IMR-90 (cell line): ENCODE measurements at regions not wholly inside any gene's neighbourhood (a gene's known extent, or its start where the extent isn't known, plus 50 kb on each side); places are given as distances from the start of the nearest gene placed in this dataset.

Experiments used
- ATAC-seq: fragments of 200-7000 bp; cut with Tn5 transposase; 2 replicates; pipeline ENCODE4 v1.9.1; 2020; ENCODE audit warnings: low read depth, mild to moderate bottlenecking, moderate library complexity
- BruUV-seq: library from RNA; stranded (reverse); fragments of 400-500 nt; replicated peaks from 2 replicates; lab custom pipeline; 2021; lab: Mats Ljungman, UMichigan
- CTCF ChIA-PET: fragments of 300-600 bp; formaldehyde crosslinking; extraction: SDS; loops from one replicate; lab custom pipeline; 2021; ENCODE audit warnings: antibody characterized with exemption; lab: Yijun Ruan, JAX
- POLR2A ChIA-PET: fragments of 300-600 bp; sonication (Branson Sonifier 250); formaldehyde crosslinking; loops from one replicate; lab custom pipeline; 2022; ENCODE audit warnings: antibody characterized with exemption; ENCODE audit not compliant: unreplicated experiment; lab: Charles Lee
- DNase-seq: peaks from one replicate; pipeline ENCODE4 v3.0.0; 2013
- H2AFZ ChIP-seq: replicated peaks from 2 replicates; pipeline ENCODE3; 2013; ENCODE audit warnings: low read length, mild to moderate bottlenecking; ENCODE audit not compliant: poor library complexity
- H2AK5ac ChIP-seq: 2 replicates; pipeline ENCODE4 v1.6.1; 2013; ENCODE audit warnings: low read depth, low read length, inconsistent platforms
- H2AK9ac ChIP-seq: replicated peaks from 2 replicates; pipeline ENCODE3; 2013; ENCODE audit warnings: mild to moderate bottlenecking, low read depth, low read length, moderate library complexity; ENCODE audit not compliant: poor library complexity
- H2BK120ac ChIP-seq: 2 replicates; pipeline ENCODE4 v1.6.1; 2013; ENCODE audit warnings: low read depth, low read length, inconsistent platforms
- H2BK15ac ChIP-seq: 3 replicates; pipeline ENCODE4 v1.6.1; 2013; ENCODE audit warnings: low read depth, low read length, inconsistent platforms
- H2BK20ac ChIP-seq: 2 replicates; pipeline ENCODE4 v1.6.1; 2013; ENCODE audit warnings: low read depth, mild to moderate bottlenecking, inconsistent platforms, low read length, moderate library complexity
- H2BK5ac ChIP-seq: 2 replicates; pipeline ENCODE4 v1.6.1; 2013; ENCODE audit warnings: mild to moderate bottlenecking, low read depth, low read length, inconsistent platforms; ENCODE audit not compliant: poor library complexity, severe bottlenecking
- H3K14ac ChIP-seq: replicated peaks from 2 replicates; pipeline ENCODE4 v1.6.1; 2013; ENCODE audit warnings: low read depth, low read length, inconsistent platforms
- H3K18ac ChIP-seq: 2 replicates; pipeline ENCODE4 v1.6.1; 2013; ENCODE audit warnings: low read depth, low read length, control low read depth
- H3K23ac ChIP-seq: 2 replicates; pipeline ENCODE4 v1.6.1; 2013; ENCODE audit warnings: low read depth, low read length, inconsistent platforms
- H3K27ac ChIP-seq: 2 replicates; pipeline ENCODE4 v1.5.1; 2013; ENCODE audit warnings: mild to moderate bottlenecking, control low read depth, low read length; ENCODE audit not compliant: insufficient read depth
- H3K27me3 ChIP-seq: 2 replicates; pipeline ENCODE4 v1.6.1; 2013; ENCODE audit warnings: low read length; ENCODE audit not compliant: control insufficient read depth, insufficient read depth
- H3K36me3 ChIP-seq: 2 replicates; pipeline ENCODE4 v1.6.1; 2013; ENCODE audit warnings: low read length, mixed read lengths; ENCODE audit not compliant: control insufficient read depth, insufficient read depth
- H3K4ac ChIP-seq: 2 replicates; pipeline ENCODE4 v1.6.1; 2013; ENCODE audit warnings: low read depth, low read length, inconsistent platforms
- H3K4me1 ChIP-seq: 2 replicates; pipeline ENCODE4 v1.6.1; 2013; ENCODE audit warnings: low read length, mixed read lengths; ENCODE audit not compliant: control insufficient read depth, insufficient read depth
- H3K4me2 ChIP-seq: 2 replicates; pipeline ENCODE4 v1.6.1; 2013; ENCODE audit warnings: low read depth, mild to moderate bottlenecking, control low read depth, low read length, moderate library complexity
- H3K4me3 ChIP-seq: 2 replicates; pipeline ENCODE4 v1.5.1; 2013; ENCODE audit warnings: low read depth, mild to moderate bottlenecking, control low read depth, low read length, moderate library complexity; ENCODE audit not compliant: insufficient read depth
- H3K56ac ChIP-seq: 2 replicates; pipeline ENCODE4 v1.6.1; 2013; ENCODE audit warnings: low read length, inconsistent platforms; ENCODE audit not compliant: insufficient read depth; ENCODE audit errors: extremely low read depth
- H3K79me1 ChIP-seq, 2 experiments: 2 replicates each; pipeline ENCODE4 v1.6.1; 2013; ENCODE audit warnings: low read length in 2 of 2, inconsistent platforms in 1 of 2, low read depth in 1 of 2
- H3K9ac ChIP-seq: 2 replicates; pipeline ENCODE4 v1.6.1; 2013; ENCODE audit warnings: low read depth, low read length, control low read depth
- H3K9me1 ChIP-seq: 2 replicates; pipeline ENCODE4 v1.6.1; 2013; ENCODE audit warnings: low read length, inconsistent platforms; ENCODE audit not compliant: insufficient read depth
- H3K9me3 ChIP-seq: 2 replicates; pipeline ENCODE4 v1.6.1; 2013; ENCODE audit warnings: low read length; ENCODE audit not compliant: control insufficient read depth, insufficient read depth
- H4K20me1 ChIP-seq: 2 replicates; pipeline ENCODE4 v1.6.1; 2013; ENCODE audit warnings: low read length, inconsistent platforms; ENCODE audit not compliant: insufficient read depth
- H4K5ac ChIP-seq: 2 replicates; pipeline ENCODE4 v1.6.1; 2013; ENCODE audit warnings: mild to moderate bottlenecking, low read depth, low read length, control low read depth
- H4K8ac ChIP-seq, 2 experiments: 2 replicates each; pipeline ENCODE4 v1.6.1; 2013; ENCODE audit warnings: low read depth in 2 of 2, low read length in 2 of 2, control low read depth in 1 of 2, inconsistent platforms in 1 of 2
- H4K91ac ChIP-seq: 2 replicates; pipeline ENCODE4 v1.6.1; 2013; ENCODE audit warnings: low read depth, low read length, inconsistent platforms; ENCODE audit not compliant: insufficient read depth
- BHLHE40 ChIP-seq: fragments of 150-350 bp; IDR thresholded peaks from 2 replicates; pipeline ENCODE4 v1.6.1; 2016; ENCODE audit warnings: mild to moderate bottlenecking, low read depth, low read length
- CEBPB ChIP-seq: IDR thresholded peaks from 2 replicates; pipeline ENCODE4 v1.6.1; 2012; ENCODE audit warnings: low read depth, low read length, improper control_type of control experiment
- CHD1 ChIP-seq: IDR thresholded peaks from 2 replicates; pipeline ENCODE4 v1.6.1; 2012; ENCODE audit warnings: low read depth, low read length, improper control_type of control experiment
- CTCF ChIP-seq: conservative IDR thresholded peaks from 2 replicates; pipeline ENCODE4 v1.5.1; 2012; ENCODE audit warnings: mild to moderate bottlenecking, low read depth, low read length, improper control_type of control experiment
- ELK1 ChIP-seq: fragments of 150-350 bp; IDR thresholded peaks from 2 replicates; pipeline ENCODE4 v1.6.1; 2016; ENCODE audit warnings: low read depth, mild to moderate bottlenecking, low read length, moderate library complexity, borderline replicate concordance
- FOS ChIP-seq: fragments of 150-350 bp; IDR thresholded peaks from 2 replicates; pipeline ENCODE4 v1.6.1; 2016; ENCODE audit warnings: low read depth, low read length
- MAZ ChIP-seq: IDR thresholded peaks from 2 replicates; pipeline ENCODE4 v1.6.1; 2012; ENCODE audit warnings: low read depth, mild to moderate bottlenecking, low read length, improper control_type of control experiment, moderate library complexity, borderline replicate concordance
- MXI1 ChIP-seq: IDR thresholded peaks from 2 replicates; pipeline ENCODE4 v1.6.1; 2012; ENCODE audit warnings: low read depth, mild to moderate bottlenecking, low read length, moderate library complexity, borderline replicate concordance
- NFE2L2 ChIP-seq: fragments of 150-350 bp; IDR thresholded peaks from 2 replicates; pipeline ENCODE4 v1.6.1; 2016; ENCODE audit warnings: low read depth, mild to moderate bottlenecking, low read length
- POLR2A ChIP-seq: IDR thresholded peaks from 2 replicates; pipeline ENCODE4 v1.6.1; 2012; ENCODE audit warnings: mild to moderate bottlenecking, low read depth, low read length
- RCOR1 ChIP-seq: IDR thresholded peaks from 2 replicates; pipeline ENCODE4 v1.6.1; 2012; ENCODE audit warnings: mild to moderate bottlenecking, low read length, improper control_type of control experiment; ENCODE audit not compliant: insufficient replicate concordance
- RFX5 ChIP-seq: IDR thresholded peaks from 2 replicates; pipeline ENCODE4 v1.8.0; 2012; ENCODE audit warnings: low read depth, mild to moderate bottlenecking, low read length, moderate library complexity
- SMC3 ChIP-seq: fragments of 150-350 bp; IDR thresholded peaks from 2 replicates; pipeline ENCODE4 v1.6.1; 2016; ENCODE audit warnings: low read depth, mild to moderate bottlenecking, antibody characterized with exemption, low read length, moderate library complexity
- USF2 ChIP-seq: fragments of 150-350 bp; IDR thresholded peaks from 2 replicates; pipeline ENCODE4 v1.6.1; 2017; ENCODE audit warnings: mild to moderate bottlenecking, antibody characterized with exemption, low read length, low read depth
- WGBS, 2 experiments: methylation state at CpG; one replicate each; pipeline versions ENCODE4 v1.1.5 to v1.1.7; 2013; ENCODE audit warnings: missing lambda C conversion rate in 2 of 2; ENCODE audit not compliant: insufficient read length in 1 of 2; ENCODE audit errors: extremely low coverage in 2 of 2; 5-methylcytosine and 5-hydroxymethylcytosine counted together
- dilution Hi-C: fragments of 300-500 bp; cut with HindIII; formaldehyde crosslinking; loops from one replicate; pipeline ENCODE4 v1.14.3; 2018; ENCODE audit warnings: low sequenced_read_pairs; ENCODE audit not compliant: unreplicated experiment
- in situ Hi-C: fragments of 300-500 bp; cut with MboI; formaldehyde crosslinking; loops from 3 replicates; pipeline ENCODE4 v1.14.3; 2019; ENCODE audit warnings: low sequenced_read_pairs, inconsistent platforms, mixed read lengths
- intact Hi-C: fragments of 100-400 bp; cut with micrococcal nuclease; formaldehyde crosslinking; loops from 2 replicates; pipeline ENCODE4 v1.10.0; 2022

- no peak overlapping the region for H4K8ac ChIP-seq
- H4K20me1 ChIP-seq, result no peaks in the 10 kb centered on the region
- no peak overlapping the region for H3K9ac ChIP-seq
- no peak for DNase-seq
- BruUV-seq, result no TSS peak
- intact Hi-C loops (no loop called here), in situ Hi-C loops (no loop called here), dilution Hi-C loops (no loop called here)
- no peaks in the 10 kb centered on the region for H3K79me1 ChIP-seq
- TF ChIP-seq MAZ (no peak), MXI1 (no peak), SMC3 (no peak), RCOR1 (no peak), NFE2L2 (no peak), CTCF (no peak), CHD1 (no peak), CEBPB (no peak), POLR2A (no peak), FOS (no peak), ELK1 (no peak), USF2 (no peak), RFX5 (no peak), BHLHE40 (no peak)
- H2AK5ac ChIP-seq, result no peak overlapping the region
- H2AK9ac ChIP-seq, result no peak overlapping the region
- 30% methylated on average over 2 of the region's 4 CpGs; no CpG with 5 or more reads in 1 of the 2 experiments for WGBS, 2 experiments
- no peak overlapping the region for H4K91ac ChIP-seq
- no peak overlapping the region for H3K27ac ChIP-seq
- H3K4me1 ChIP-seq, result no peaks in the 10 kb centered on the region
- H3K9me3 ChIP-seq, result peaks cover 40% of the 10 kb centered on the region
- no peak overlapping the region for H2BK15ac ChIP-seq
- no peak overlapping the region for H3K56ac ChIP-seq
- H3K36me3 ChIP-seq, result no peaks in the 10 kb centered on the region
- POLR2A ChIA-PET, result no interaction called here
- ATAC-seq, result no peak
- no peak overlapping the region for H3K4me3 ChIP-seq
- H3K27me3 ChIP-seq, result no peaks in the 10 kb centered on the region
- H3K4ac ChIP-seq, result no peak overlapping the region
- H4K5ac ChIP-seq, result no peak overlapping the region
- no peak overlapping the region for H2BK20ac ChIP-seq
- H2AFZ ChIP-seq, result no peak overlapping the region
- H3K9me1 ChIP-seq, result no peaks in the 10 kb centered on the region
- H3K4me2 ChIP-seq, result no peak overlapping the region
- no peak overlapping the region for H2BK5ac ChIP-seq
- no peak overlapping the region for H3K14ac ChIP-seq
- H2BK120ac ChIP-seq, result no peak overlapping the region
- H3K23ac ChIP-seq, result no peak overlapping the region
- CTCF ChIA-PET, result no interaction called here
- H3K18ac ChIP-seq, result no peak overlapping the region
Measured at GRCh38 chr17:73910206-73910605, 266.0 kb upstream of the SDK2 start.
